ENCODE measurements at regions not wholly inside any gene's neighbourhood (a gene's known extent, or its start where the extent isn't known, plus 50 kb on each side); places are given as distances from the start of the nearest gene placed in this dataset.

DNA sequence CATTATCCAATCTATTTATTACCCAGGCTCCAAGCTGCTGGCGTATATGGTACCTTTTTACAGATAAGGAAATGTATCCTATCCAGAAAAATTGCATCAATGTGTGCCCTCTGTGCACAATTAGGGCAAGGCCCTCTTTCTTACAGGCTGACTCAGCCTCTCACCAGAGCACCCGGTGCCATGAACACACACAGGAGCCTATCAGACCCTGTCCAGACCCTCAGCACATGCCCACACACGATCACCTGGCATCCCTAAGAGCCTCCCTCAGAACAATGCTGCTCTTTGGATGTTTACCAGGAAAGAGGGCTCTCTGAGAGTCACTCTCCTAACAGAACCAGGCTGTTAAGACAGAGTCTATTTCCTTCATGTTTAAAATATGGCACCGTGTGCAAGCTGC lies 460.0 kb upstream of the TBL1XR1 start:
- 88% methylated on average over 4 of the region's 4 CpGs for WGBS

DNA sequence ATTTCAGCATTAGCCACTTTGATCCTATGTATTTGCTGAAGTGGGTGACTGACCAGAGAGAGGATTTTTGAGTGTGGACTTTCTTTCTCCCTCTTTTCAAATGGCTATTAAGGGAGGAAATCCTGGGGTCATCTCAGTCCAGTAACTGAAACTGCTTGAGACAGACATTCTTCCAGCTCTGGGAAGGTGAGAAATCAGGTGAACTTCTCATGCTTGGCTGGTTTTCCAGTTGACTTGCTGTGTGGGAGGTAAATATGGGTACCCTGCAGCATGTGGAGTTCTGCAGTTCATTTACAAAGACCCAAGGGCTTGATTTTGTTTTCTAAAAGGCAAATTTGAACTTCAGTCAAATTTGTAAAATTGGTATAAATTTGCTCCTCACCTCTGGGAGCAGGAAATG lies 461.1 kb upstream of the TBL1XR1 start:
- H3K27me3 ChIP-seq (ENCODE audit: control insufficient read depth in 4 of 4, insufficient read depth in 4 of 4, low read length in 3 of 4) = no peaks in the 10 kb centered on the region
- no peak overlapping the region for H3K4me3 ChIP-seq (ENCODE audit: low read depth in 1 of 3, low read length in 3 of 3)
- no peak overlapping the region for H3K9ac ChIP-seq (ENCODE audit: low read depth in 1 of 2, low read length in 2 of 2)
- H3K27ac ChIP-seq (ENCODE audit: low read depth in 1 of 2, low read length in 2 of 2) = no peak overlapping the region
- H3K9me3 ChIP-seq (ENCODE audit: control insufficient read depth in 4 of 4, low read length in 3 of 4) = no peaks in the 10 kb centered on the region
- H3K36me3 ChIP-seq (ENCODE audit: control insufficient read depth in 4 of 4, insufficient read depth in 3 of 4, low read depth in 1 of 4, low read length in 3 of 4) = no peaks in the 10 kb centered on the region
- no peaks in the 10 kb centered on the region for H3K4me1 ChIP-seq (ENCODE audit: control insufficient read depth in 4 of 4, insufficient read depth in 4 of 4, low read length in 3 of 4)
- DNase-seq (ENCODE audit: low spot score) = no peak
- no peak for TF ChIP-seq FOXA2 (IDR thresholded peaks at IDR 0.05)
- TF ChIP-seq GABPA (IDR thresholded peaks at IDR 0.05 in 1 of 2, conservative IDR thresholded peaks at IDR 0.05 in 1 of 2) = no peak
- TF ChIP-seq, protein P1, sequence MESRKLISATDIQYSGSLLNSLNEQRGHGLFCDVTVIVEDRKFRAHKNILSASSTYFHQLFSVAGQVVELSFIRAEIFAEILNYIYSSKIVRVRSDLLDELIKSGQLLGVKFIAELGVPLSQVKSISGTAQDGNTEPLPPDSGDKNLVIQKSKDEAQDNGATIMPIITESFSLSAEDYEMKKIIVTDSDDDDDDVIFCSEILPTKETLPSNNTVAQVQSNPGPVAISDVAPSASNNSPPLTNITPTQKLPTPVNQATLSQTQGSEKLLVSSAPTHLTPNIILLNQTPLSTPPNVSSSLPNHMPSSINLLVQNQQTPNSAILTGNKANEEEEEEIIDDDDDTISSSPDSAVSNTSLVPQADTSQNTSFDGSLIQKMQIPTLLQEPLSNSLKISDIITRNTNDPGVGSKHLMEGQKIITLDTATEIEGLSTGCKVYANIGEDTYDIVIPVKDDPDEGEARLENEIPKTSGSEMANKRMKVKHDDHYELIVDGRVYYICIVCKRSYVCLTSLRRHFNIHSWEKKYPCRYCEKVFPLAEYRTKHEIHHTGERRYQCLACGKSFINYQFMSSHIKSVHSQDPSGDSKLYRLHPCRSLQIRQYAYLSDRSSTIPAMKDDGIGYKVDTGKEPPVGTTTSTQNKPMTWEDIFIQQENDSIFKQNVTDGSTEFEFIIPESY (IDR thresholded peaks at IDR 0.05) = no peak
- TF ChIP-seq HNF4G (IDR thresholded peaks at IDR 0.05) = no peak
- TF ChIP-seq RAD21 (IDR thresholded peaks at IDR 0.05) = no peak
- TF ChIP-seq HNF4A (conservative IDR thresholded peaks at IDR 0.05) = no peak
- no peak for TF ChIP-seq JUND (IDR thresholded peaks at IDR 0.05)
- no peak for TF ChIP-seq YY1 (IDR thresholded peaks at IDR 0.05)
- TF ChIP-seq, protein P2, sequence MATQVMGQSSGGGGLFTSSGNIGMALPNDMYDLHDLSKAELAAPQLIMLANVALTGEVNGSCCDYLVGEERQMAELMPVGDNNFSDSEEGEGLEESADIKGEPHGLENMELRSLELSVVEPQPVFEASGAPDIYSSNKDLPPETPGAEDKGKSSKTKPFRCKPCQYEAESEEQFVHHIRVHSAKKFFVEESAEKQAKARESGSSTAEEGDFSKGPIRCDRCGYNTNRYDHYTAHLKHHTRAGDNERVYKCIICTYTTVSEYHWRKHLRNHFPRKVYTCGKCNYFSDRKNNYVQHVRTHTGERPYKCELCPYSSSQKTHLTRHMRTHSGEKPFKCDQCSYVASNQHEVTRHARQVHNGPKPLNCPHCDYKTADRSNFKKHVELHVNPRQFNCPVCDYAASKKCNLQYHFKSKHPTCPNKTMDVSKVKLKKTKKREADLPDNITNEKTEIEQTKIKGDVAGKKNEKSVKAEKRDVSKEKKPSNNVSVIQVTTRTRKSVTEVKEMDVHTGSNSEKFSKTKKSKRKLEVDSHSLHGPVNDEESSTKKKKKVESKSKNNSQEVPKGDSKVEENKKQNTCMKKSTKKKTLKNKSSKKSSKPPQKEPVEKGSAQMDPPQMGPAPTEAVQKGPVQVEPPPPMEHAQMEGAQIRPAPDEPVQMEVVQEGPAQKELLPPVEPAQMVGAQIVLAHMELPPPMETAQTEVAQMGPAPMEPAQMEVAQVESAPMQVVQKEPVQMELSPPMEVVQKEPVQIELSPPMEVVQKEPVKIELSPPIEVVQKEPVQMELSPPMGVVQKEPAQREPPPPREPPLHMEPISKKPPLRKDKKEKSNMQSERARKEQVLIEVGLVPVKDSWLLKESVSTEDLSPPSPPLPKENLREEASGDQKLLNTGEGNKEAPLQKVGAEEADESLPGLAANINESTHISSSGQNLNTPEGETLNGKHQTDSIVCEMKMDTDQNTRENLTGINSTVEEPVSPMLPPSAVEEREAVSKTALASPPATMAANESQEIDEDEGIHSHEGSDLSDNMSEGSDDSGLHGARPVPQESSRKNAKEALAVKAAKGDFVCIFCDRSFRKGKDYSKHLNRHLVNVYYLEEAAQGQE (IDR thresholded peaks at IDR 0.05) = no peak
- TF ChIP-seq NR2F2 (IDR thresholded peaks at IDR 0.05) = no peak
- TF ChIP-seq, protein P3, sequence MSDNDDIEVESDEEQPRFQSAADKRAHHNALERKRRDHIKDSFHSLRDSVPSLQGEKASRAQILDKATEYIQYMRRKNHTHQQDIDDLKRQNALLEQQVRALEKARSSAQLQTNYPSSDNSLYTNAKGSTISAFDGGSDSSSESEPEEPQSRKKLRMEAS (IDR thresholded peaks at IDR 0.05) = no peak
- TF ChIP-seq FOXA1 (IDR thresholded peaks at IDR 0.05) = no peak
- TF ChIP-seq TAF1 (conservative IDR thresholded peaks at IDR 0.05) = no peak

More for the DNA sequence above, 460.0 kb upstream of the TBL1XR1 start:
- H3K27ac ChIP-seq (ENCODE audit: low read depth in 1 of 2, low read length in 2 of 2) = no peak overlapping the region
- H3K4me1 ChIP-seq (ENCODE audit: control insufficient read depth in 4 of 4, insufficient read depth in 4 of 4, low read length in 3 of 4) = no peaks in the 10 kb centered on the region
- TF ChIP-seq SP1 (IDR thresholded peaks at IDR 0.05) (no peak), EGR1 (IDR thresholded peaks at IDR 0.05; ENCODE audit: low read depth in 2 of 2) (no peak), GABPA (IDR thresholded peaks at IDR 0.05 in 1 of 2, conservative IDR thresholded peaks at IDR 0.05 in 1 of 2) (no peak), RXRA (IDR thresholded peaks at IDR 0.05) (no peak), YY1 (IDR thresholded peaks at IDR 0.05) (no peak), FOXA1 (IDR thresholded peaks at IDR 0.05) (no peak), HNF4A (conservative IDR thresholded peaks at IDR 0.05) (no peak), NR2F2 (IDR thresholded peaks at IDR 0.05) (no peak), FOXA2 (IDR thresholded peaks at IDR 0.05) (no peak), TAF1 (conservative IDR thresholded peaks at IDR 0.05) (no peak)
- TF ChIP-seq, protein P3 (IDR thresholded peaks at IDR 0.05) = no peak
- TF ChIP-seq, protein P4, sequence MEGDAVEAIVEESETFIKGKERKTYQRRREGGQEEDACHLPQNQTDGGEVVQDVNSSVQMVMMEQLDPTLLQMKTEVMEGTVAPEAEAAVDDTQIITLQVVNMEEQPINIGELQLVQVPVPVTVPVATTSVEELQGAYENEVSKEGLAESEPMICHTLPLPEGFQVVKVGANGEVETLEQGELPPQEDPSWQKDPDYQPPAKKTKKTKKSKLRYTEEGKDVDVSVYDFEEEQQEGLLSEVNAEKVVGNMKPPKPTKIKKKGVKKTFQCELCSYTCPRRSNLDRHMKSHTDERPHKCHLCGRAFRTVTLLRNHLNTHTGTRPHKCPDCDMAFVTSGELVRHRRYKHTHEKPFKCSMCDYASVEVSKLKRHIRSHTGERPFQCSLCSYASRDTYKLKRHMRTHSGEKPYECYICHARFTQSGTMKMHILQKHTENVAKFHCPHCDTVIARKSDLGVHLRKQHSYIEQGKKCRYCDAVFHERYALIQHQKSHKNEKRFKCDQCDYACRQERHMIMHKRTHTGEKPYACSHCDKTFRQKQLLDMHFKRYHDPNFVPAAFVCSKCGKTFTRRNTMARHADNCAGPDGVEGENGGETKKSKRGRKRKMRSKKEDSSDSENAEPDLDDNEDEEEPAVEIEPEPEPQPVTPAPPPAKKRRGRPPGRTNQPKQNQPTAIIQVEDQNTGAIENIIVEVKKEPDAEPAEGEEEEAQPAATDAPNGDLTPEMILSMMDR (IDR thresholded peaks at IDR 0.05; ENCODE audit: low read depth, low read length, missing input control) = no peak
- TF ChIP-seq, protein P2 (IDR thresholded peaks at IDR 0.05) = no peak
- H3K27me3 ChIP-seq (ENCODE audit: control insufficient read depth in 4 of 4, insufficient read depth in 4 of 4, low read length in 3 of 4) = no peaks in the 10 kb centered on the region
- no peak overlapping the region for H3K4me3 ChIP-seq (ENCODE audit: low read depth in 1 of 3, low read length in 3 of 3)
- no peak for DNase-seq (ENCODE audit: low spot score)
- H3K9me3 ChIP-seq (ENCODE audit: control insufficient read depth in 4 of 4, low read length in 3 of 4) = no peaks in the 10 kb centered on the region
- no peaks in the 10 kb centered on the region for H3K36me3 ChIP-seq (ENCODE audit: control insufficient read depth in 4 of 4, insufficient read depth in 3 of 4, low read depth in 1 of 4, low read length in 3 of 4)
- no peak overlapping the region for H3K9ac ChIP-seq (ENCODE audit: low read depth in 1 of 2, low read length in 2 of 2)
